HEK293T (cell line): ENCODE measurements at regions not wholly inside any gene's neighbourhood (a gene's known extent, or its start where the extent isn't known, plus 50 kb on each side); places are given as distances from the start of the nearest gene placed in this dataset.
A peak's percentile ranks its signal among the peaks of the same experiment; 100 is the strongest.

ENCODE experiments used
- CTCF ChIA-PET: fragments of 350-600 bp; formaldehyde crosslinking; extraction: SDS; loops from one replicate; lab custom pipeline; 2021; ENCODE audit warnings: antibody characterized with exemption, inconsistent platforms; lab: Yijun Ruan, JAX
- POLR2A ChIA-PET: fragments of 350-600 bp; formaldehyde crosslinking; extraction: SDS; loops from one replicate; lab custom pipeline; 2020; ENCODE audit warnings: antibody characterized with exemption, inconsistent platforms; lab: Yijun Ruan, JAX
- DNase-seq: peaks from one replicate; pipeline ENCODE4 v3.0.0; 2012; ENCODE audit warnings: mixed read lengths; ENCODE audit errors: extremely low spot score
- ARNT ChIP-seq: fragments of 450-650 bp; IDR thresholded peaks from 2 replicates; pipeline ENCODE4 v1.6.1; 2017; ENCODE audit warnings: mild to moderate bottlenecking
- BHLHE40 ChIP-seq: fragments of 450-650 bp; IDR thresholded peaks from 2 replicates; pipeline ENCODE4 v1.6.1; 2016; ENCODE audit warnings: mild to moderate bottlenecking, moderate library complexity, borderline replicate concordance
- CTBP1 ChIP-seq: fragments of 450-650 bp; IDR thresholded peaks from 2 replicates; pipeline ENCODE4 v1.6.1; 2016; ENCODE audit warnings: borderline replicate concordance
- ELF4 ChIP-seq: fragments of 450-650 bp; IDR thresholded peaks from 2 replicates; pipeline ENCODE4 v1.6.1; 2017; ENCODE audit warnings: antibody characterized with exemption
- FOXA1 ChIP-seq: fragments of 450-650 bp; IDR thresholded peaks from 2 replicates; pipeline ENCODE4 v1.6.1; 2016; ENCODE audit warnings: mild to moderate bottlenecking
- FOXK2 ChIP-seq: fragments of 450-650 bp; IDR thresholded peaks from 2 replicates; pipeline ENCODE4 v1.6.1; 2016; ENCODE audit warnings: mild to moderate bottlenecking
- FOXM1 ChIP-seq: fragments of 450-650 bp; IDR thresholded peaks from 2 replicates; pipeline ENCODE4 v1.6.1; 2017; ENCODE audit warnings: mild to moderate bottlenecking, borderline replicate concordance
- HDGF ChIP-seq: fragments of 450-650 bp; IDR thresholded peaks from 2 replicates; pipeline ENCODE4 v1.6.1; 2017; ENCODE audit warnings: antibody characterized with exemption, borderline replicate concordance
- L3MBTL2 ChIP-seq: fragments of 450-650 bp; conservative IDR thresholded peaks from 2 replicates; pipeline ENCODE4 v1.6.1; 2016; ENCODE audit warnings: mild to moderate bottlenecking
- LEF1 ChIP-seq: fragments of 450-650 bp; IDR thresholded peaks from 2 replicates; pipeline ENCODE4 v1.6.1; 2017; ENCODE audit warnings: mild to moderate bottlenecking, borderline replicate concordance
- NFRKB ChIP-seq: fragments of 450-650 bp; IDR thresholded peaks from 2 replicates; pipeline ENCODE4 v1.6.1; 2016; ENCODE audit warnings: mild to moderate bottlenecking, moderate library complexity
- PKNOX1 ChIP-seq: fragments of 450-650 bp; IDR thresholded peaks from 2 replicates; pipeline ENCODE4 v1.6.1; 2016
- SP1 ChIP-seq: fragments of 450-650 bp; IDR thresholded peaks from 2 replicates; pipeline ENCODE4 v1.6.1; 2017
- SUZ12 ChIP-seq: fragments of 450-650 bp; IDR thresholded peaks from 2 replicates; pipeline ENCODE4 v1.6.1; 2016; ENCODE audit warnings: mild to moderate bottlenecking
- TARDBP ChIP-seq: fragments of 450-650 bp; IDR thresholded peaks from 2 replicates; pipeline ENCODE4 v1.6.1; 2016
- ZNF384 ChIP-seq: fragments of 450-650 bp; IDR thresholded peaks from 2 replicates; pipeline ENCODE4 v1.6.1; 2016

- POLR2A ChIA-PET: no interaction called here
- DNase-seq: no peak
- no peak for TF ChIP-seq ELF4
- no peak for TF ChIP-seq CTBP1
- TF ChIP-seq HDGF: no peak
- no peak for TF ChIP-seq BHLHE40
- no peak for TF ChIP-seq TARDBP
- TF ChIP-seq FOXM1: no peak
- TF ChIP-seq L3MBTL2: no peak
- no peak for TF ChIP-seq ZNF384
- no peak for TF ChIP-seq LEF1
- TF ChIP-seq FOXA1: no peak
- no peak for TF ChIP-seq NFRKB
- TF ChIP-seq PKNOX1: no peak
- TF ChIP-seq SUZ12: no peak
- CTCF ChIA-PET: no interaction called here
These were observed 115.3 kb downstream of the DRD1 start for GRCh38 chr5:175328687-175329086.

GRCh38 chr5:175328176-175328575 is 115.8 kb downstream of the DRD1 start:
- POLR2A ChIA-PET: no interaction called here
- CTCF ChIA-PET: interaction anchor here (1.6 kb wide), 1 partner anchor 8 kb away, joined by 3 read pairs; no protein-coding TSS in a partner anchor
- DNase-seq: no peak
- TF ChIP-seq TARDBP (no peak), BHLHE40 (no peak), FOXM1 (no peak), HDGF (no peak), FOXK2 (no peak), ARNT (no peak), NFRKB (no peak), FOXA1 (no peak), ELF4 (no peak)

- ChIA-PET CTCF (no interaction called here), POLR2A (no interaction called here)
- TF ChIP-seq FOXM1: no peak
- TF ChIP-seq FOXK2: no peak
- TF ChIP-seq SP1: no peak
- no peak for TF ChIP-seq BHLHE40
- no peak for TF ChIP-seq ELF4
- TF ChIP-seq ARNT: no peak
- TF ChIP-seq L3MBTL2: no peak
- TF ChIP-seq TARDBP: no peak
- DNase-seq: no peak
These were observed 118.3 kb downstream of the DRD1 start for GRCh38 chr5:175325681-175326080.

GRCh38 chr5:175321927-175322532 is 122.0 kb downstream of the DRD1 start:
- CTCF ChIA-PET: no interaction called here
- DNase-seq: peak; percentile 74
- POLR2A ChIA-PET: no interaction called here
- TF ChIP-seq NFRKB (no peak), BHLHE40 (no peak), TARDBP (no peak), ZNF384 (no peak), SP1 (no peak), ARNT (no peak), LEF1 (no peak), FOXA1 (no peak), L3MBTL2 (no peak)

GRCh38 chr5:175319199-175319598 is 124.8 kb downstream of the DRD1 start:
- no peak for DNase-seq
- TF ChIP-seq FOXM1: no peak
- TF ChIP-seq LEF1: no peak
- no peak for TF ChIP-seq SUZ12
- no peak for TF ChIP-seq BHLHE40
- no peak for TF ChIP-seq SP1
- TF ChIP-seq FOXA1: no peak
- no peak for TF ChIP-seq PKNOX1
- TF ChIP-seq ZNF384: no peak
- no peak for TF ChIP-seq CTBP1
- TF ChIP-seq TARDBP: no peak
- TF ChIP-seq HDGF: no peak
- TF ChIP-seq NFRKB: no peak
- TF ChIP-seq ELF4: no peak
- TF ChIP-seq ARNT: no peak
- TF ChIP-seq FOXK2: no peak
- no peak for TF ChIP-seq L3MBTL2
- ChIA-PET POLR2A (no interaction called here), CTCF (no interaction called here)

- no peak for DNase-seq
- TF ChIP-seq NFRKB (no peak), SP1 (no peak), LEF1 (no peak), ELF4 (no peak), L3MBTL2 (no peak)
- CTCF ChIA-PET: no interaction called here
- POLR2A ChIA-PET: no interaction called here
These were observed 126.1 kb downstream of the DRD1 start for GRCh38 chr5:175317872-175318271.

GRCh38 chr5:175309218-175309810 is 134.7 kb downstream of the DRD1 start:
- CTCF ChIA-PET: no interaction called here
- no peak for DNase-seq
- POLR2A ChIA-PET: no interaction called here
- TF ChIP-seq ELF4: no peak
